SK-N-SH treated with all-trans-retinoic acid at 6 μM for 48 hours (cell line): ENCODE measurements at regions not wholly inside any gene's neighbourhood (a gene's known extent, or its start where the extent isn't known, plus 50 kb on each side); places are given as distances from the start of the nearest gene placed in this dataset.

Source experiments
- ARNTL ChIP-seq: fragments of 450-650 bp; formaldehyde crosslinking; IDR thresholded peaks from 2 replicates; pipeline ENCODE4 v1.5.0; 2020; ENCODE audit warnings: low read depth, mild to moderate bottlenecking, moderate library complexity, borderline replicate concordance
- BACH2 ChIP-seq: fragments of 250-450 bp; sonication (Bioruptor Pico); IDR thresholded peaks from 2 replicates; pipeline ENCODE4 v1.9.0; 2021; ENCODE audit warnings: mild to moderate bottlenecking, borderline replicate concordance
- OSR1 ChIP-seq: fragments of 250-450 bp; sonication (Bioruptor Pico); IDR thresholded peaks from 2 replicates; pipeline ENCODE4 v1.8.0; 2022; ENCODE audit warnings: moderate library complexity, mild to moderate bottlenecking, inconsistent platforms
- PATZ1 ChIP-seq: fragments of 250-450 bp; sonication (Bioruptor Pico); IDR thresholded peaks from 2 replicates; pipeline ENCODE4 v1.8.0; 2020; ENCODE audit warnings: mild to moderate bottlenecking, moderate library complexity, borderline replicate concordance
- ZNF565 ChIP-seq: fragments of 450-650 bp; formaldehyde crosslinking; conservative IDR thresholded peaks from 2 replicates; pipeline ENCODE4 v1.5.0; 2020; ENCODE audit warnings: low read depth, mild to moderate bottlenecking, moderate library complexity
- ZNF8 ChIP-seq: fragments of 450-650 bp; formaldehyde crosslinking; IDR thresholded peaks from 2 replicates; pipeline ENCODE4 v1.5.0; 2020; ENCODE audit warnings: mild to moderate bottlenecking, moderate library complexity
- TF ChIP-seq, protein P1 (sequence below): fragments of 250-450 bp; sonication (Bioruptor Pico); IDR thresholded peaks from 2 replicates; pipeline ENCODE4 v1.5.0; 2020; ENCODE audit warnings: mild to moderate bottlenecking, moderate library complexity
- TF ChIP-seq, protein P2 (sequence below): fragments of 250-450 bp; sonication (Bioruptor Pico); IDR thresholded peaks from 2 replicates; pipeline ENCODE4 v1.5.1; 2020; ENCODE audit warnings: low read depth, mild to moderate bottlenecking, moderate library complexity

GRCh38 chr3:150129166-150129565, 158.5 kb upstream of the PFN2 start:
- TF ChIP-seq ZNF8 (no peak), ARNTL (CRISPR knock-in tag) (no peak), BACH2 (CRISPR knock-in tag) (no peak), PATZ1 (no peak), ZNF565 (no peak), OSR1 (CRISPR knock-in tag) (no peak)
- TF ChIP-seq, protein P1, sequence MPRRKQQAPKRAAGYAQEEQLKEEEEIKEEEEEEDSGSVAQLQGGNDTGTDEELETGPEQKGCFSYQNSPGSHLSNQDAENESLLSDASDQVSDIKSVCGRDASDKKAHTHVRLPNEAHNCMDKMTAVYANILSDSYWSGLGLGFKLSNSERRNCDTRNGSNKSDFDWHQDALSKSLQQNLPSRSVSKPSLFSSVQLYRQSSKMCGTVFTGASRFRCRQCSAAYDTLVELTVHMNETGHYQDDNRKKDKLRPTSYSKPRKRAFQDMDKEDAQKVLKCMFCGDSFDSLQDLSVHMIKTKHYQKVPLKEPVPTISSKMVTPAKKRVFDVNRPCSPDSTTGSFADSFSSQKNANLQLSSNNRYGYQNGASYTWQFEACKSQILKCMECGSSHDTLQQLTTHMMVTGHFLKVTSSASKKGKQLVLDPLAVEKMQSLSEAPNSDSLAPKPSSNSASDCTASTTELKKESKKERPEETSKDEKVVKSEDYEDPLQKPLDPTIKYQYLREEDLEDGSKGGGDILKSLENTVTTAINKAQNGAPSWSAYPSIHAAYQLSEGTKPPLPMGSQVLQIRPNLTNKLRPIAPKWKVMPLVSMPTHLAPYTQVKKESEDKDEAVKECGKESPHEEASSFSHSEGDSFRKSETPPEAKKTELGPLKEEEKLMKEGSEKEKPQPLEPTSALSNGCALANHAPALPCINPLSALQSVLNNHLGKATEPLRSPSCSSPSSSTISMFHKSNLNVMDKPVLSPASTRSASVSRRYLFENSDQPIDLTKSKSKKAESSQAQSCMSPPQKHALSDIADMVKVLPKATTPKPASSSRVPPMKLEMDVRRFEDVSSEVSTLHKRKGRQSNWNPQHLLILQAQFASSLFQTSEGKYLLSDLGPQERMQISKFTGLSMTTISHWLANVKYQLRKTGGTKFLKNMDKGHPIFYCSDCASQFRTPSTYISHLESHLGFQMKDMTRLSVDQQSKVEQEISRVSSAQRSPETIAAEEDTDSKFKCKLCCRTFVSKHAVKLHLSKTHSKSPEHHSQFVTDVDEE (CRISPR knock-in tag) = no peak
- TF ChIP-seq, protein P2, sequence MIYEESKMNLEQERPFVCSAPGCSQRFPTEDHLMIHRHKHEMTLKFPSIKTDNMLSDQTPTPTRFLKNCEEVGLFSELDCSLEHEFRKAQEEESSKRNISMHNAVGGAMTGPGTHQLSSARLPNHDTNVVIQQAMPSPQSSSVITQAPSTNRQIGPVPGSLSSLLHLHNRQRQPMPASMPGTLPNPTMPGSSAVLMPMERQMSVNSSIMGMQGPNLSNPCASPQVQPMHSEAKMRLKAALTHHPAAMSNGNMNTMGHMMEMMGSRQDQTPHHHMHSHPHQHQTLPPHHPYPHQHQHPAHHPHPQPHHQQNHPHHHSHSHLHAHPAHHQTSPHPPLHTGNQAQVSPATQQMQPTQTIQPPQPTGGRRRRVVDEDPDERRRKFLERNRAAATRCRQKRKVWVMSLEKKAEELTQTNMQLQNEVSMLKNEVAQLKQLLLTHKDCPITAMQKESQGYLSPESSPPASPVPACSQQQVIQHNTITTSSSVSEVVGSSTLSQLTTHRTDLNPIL = no peak
